ENCODE measurements at regions not wholly inside any gene's neighbourhood (a gene's known extent, or its start where the extent isn't known, plus 50 kb on each side); places are given as distances from the start of the nearest gene placed in this dataset.

DNA sequence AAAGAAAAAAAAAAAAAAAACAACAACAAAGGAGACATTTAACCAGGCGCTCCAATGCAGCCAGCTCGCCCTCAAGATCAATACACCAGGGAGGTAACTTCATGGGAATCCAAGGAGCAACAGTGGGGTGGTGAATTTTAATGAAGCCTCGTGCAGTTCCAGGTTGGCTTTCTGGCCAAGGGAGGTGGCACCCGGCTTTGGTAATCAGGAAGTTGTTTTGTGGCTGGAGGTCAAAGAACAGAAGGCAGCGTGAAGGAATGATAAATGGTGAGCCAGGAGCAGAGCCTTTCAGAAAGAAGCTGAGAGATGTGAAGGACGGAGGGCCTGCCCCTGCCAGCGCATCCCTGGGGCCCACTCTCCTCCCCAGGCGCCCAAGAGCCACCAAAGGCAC is 188.2 kb upstream of the TSC22D1 start:
- TF ChIP-seq, protein P1, sequence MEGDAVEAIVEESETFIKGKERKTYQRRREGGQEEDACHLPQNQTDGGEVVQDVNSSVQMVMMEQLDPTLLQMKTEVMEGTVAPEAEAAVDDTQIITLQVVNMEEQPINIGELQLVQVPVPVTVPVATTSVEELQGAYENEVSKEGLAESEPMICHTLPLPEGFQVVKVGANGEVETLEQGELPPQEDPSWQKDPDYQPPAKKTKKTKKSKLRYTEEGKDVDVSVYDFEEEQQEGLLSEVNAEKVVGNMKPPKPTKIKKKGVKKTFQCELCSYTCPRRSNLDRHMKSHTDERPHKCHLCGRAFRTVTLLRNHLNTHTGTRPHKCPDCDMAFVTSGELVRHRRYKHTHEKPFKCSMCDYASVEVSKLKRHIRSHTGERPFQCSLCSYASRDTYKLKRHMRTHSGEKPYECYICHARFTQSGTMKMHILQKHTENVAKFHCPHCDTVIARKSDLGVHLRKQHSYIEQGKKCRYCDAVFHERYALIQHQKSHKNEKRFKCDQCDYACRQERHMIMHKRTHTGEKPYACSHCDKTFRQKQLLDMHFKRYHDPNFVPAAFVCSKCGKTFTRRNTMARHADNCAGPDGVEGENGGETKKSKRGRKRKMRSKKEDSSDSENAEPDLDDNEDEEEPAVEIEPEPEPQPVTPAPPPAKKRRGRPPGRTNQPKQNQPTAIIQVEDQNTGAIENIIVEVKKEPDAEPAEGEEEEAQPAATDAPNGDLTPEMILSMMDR (IDR thresholded peaks at IDR 0.05) = no peak
- TF ChIP-seq POLR2A (IDR thresholded peaks at IDR 0.05) = no peak
